BLaER1 (cell line): ENCODE measurements at regions not wholly inside any gene's neighbourhood (a gene's known extent, or its start where the extent isn't known, plus 50 kb on each side); places are given as distances from the start of the nearest gene placed in this dataset.

Experiments used
- H3K27ac ChIP-seq: shearing (Covaris generic); formaldehyde crosslinking; 2 replicates; pipeline ENCODE4 v1.8.1; 2022
- H3K27me3 ChIP-seq: shearing (Covaris generic); formaldehyde crosslinking; 2 replicates; pipeline ENCODE4 v1.8.1; 2022
- H3K36me3 ChIP-seq: shearing (Covaris generic); formaldehyde crosslinking; 2 replicates; pipeline ENCODE4 v1.8.1; 2022
- H3K4me1 ChIP-seq: shearing (Covaris generic); formaldehyde crosslinking; 2 replicates; pipeline ENCODE4 v1.8.1; 2022
- H3K4me2 ChIP-seq: shearing (Covaris generic); formaldehyde crosslinking; 2 replicates; pipeline ENCODE4 v1.8.1; 2022
- H3K4me3 ChIP-seq: shearing (Covaris generic); formaldehyde crosslinking; 2 replicates; pipeline ENCODE4 v1.8.1; 2022
- H3K9ac ChIP-seq: shearing (Covaris generic); formaldehyde crosslinking; 2 replicates; pipeline ENCODE4 v1.8.1; 2022
- H3K9me3 ChIP-seq: shearing (Covaris generic); formaldehyde crosslinking; 2 replicates; pipeline ENCODE4 v1.8.1; 2022
- H4K20me1 ChIP-seq: shearing (Covaris generic); formaldehyde crosslinking; 2 replicates; pipeline ENCODE4 v1.8.1; 2022
- Cebpa-rat ChIP-seq: shearing (Covaris generic); IDR thresholded peaks from 2 replicates; pipeline ENCODE4 v1.8.1; 2022

DNA sequence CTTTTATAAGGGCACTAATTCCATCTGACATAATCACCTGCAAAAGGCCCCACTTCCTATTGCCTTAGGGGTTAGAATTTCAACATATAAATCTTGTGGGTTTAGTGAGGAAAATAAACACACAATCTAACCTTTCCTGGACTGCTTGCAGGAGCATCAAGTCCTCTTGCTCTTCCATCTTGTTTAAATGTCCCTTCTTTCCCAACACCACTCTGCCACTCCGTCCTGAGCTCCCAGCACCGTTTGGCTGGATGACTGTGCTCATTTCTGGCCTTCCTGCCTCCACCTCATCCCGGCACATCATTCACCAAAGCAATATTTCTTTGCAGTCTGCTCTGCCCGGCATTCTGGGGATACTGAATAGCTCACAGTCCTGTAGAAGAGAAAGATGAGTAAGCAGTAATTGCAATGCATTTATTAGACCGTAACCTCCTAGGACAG is 247.8 kb downstream of the BCL2 start:
- no peak overlapping the region for H3K9ac ChIP-seq
- no peak overlapping the region for H3K27ac ChIP-seq
- H3K4me3 ChIP-seq: no peak overlapping the region
- peaks cover 28% of the 10 kb centered on the region for H3K4me1 ChIP-seq
- TF ChIP-seq Cebpa-rat: no peak
- H3K9me3 ChIP-seq: peaks cover 4% of the 10 kb centered on the region
- no peak overlapping the region for H3K4me2 ChIP-seq
- H4K20me1 ChIP-seq: no peaks in the 10 kb centered on the region
- no peaks in the 10 kb centered on the region for H3K36me3 ChIP-seq
- no peaks in the 10 kb centered on the region for H3K27me3 ChIP-seq

DNA sequence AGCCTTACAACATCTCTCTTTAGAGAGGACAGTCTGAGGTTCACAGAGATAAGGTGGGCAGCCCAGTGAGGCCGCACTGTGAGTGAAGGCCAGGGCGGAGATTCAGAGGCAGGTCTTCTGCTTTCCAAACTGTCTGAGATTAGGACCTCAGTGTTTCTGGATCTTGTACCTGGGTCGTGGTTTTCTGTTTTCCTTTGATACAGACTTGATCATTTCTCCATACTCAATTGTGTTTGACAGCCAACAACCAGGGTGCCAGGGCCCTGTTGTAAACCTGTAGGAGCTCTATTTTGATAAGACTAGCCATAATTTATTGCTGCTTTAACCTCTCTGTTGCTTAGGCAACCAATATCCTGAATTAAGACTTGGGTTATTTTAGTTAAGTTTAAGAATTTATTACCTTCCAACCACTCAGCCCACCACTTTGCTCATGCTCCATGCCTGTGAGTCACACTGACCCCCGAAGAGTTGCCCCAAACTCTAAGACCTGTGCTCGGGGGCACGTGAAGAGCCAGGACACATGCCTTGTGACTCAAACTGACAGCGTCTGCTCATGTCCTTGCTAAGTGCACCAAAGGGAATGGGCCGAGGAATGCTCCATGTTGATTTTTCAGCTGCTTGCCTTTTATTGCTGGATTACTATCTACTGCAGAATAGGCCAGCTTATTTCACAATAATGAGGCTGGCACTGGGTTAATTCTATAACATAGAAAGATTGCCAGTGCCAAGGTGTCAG is 248.6 kb downstream of the BCL2 start:
- Histone ChIP-seq H3K36me3 (no peaks in the 10 kb centered on the region), H4K20me1 (no peaks in the 10 kb centered on the region), H3K9ac (no peak overlapping the region), H3K4me2 (no peak overlapping the region), H3K4me3 (no peak overlapping the region), H3K4me1 (peaks cover 28% of the 10 kb centered on the region), H3K27me3 (no peaks in the 10 kb centered on the region), H3K9me3 (peaks cover 4% of the 10 kb centered on the region), H3K27ac (no peak overlapping the region)
- TF ChIP-seq Cebpa-rat: no peak

GRCh38 chr18:63069496-63069895 is 250.1 kb downstream of the BCL2 start:
- H4K20me1 ChIP-seq: no peaks in the 10 kb centered on the region
- H3K27ac ChIP-seq: no peak overlapping the region
- H3K4me2 ChIP-seq: no peak overlapping the region
- H3K4me1 ChIP-seq: peaks cover 13% of the 10 kb centered on the region; the same call in 1 of the 2 replicates
- peaks cover 4% of the 10 kb centered on the region for H3K9me3 ChIP-seq
- no peak overlapping the region for H3K4me3 ChIP-seq
- no peak for TF ChIP-seq Cebpa-rat
- H3K9ac ChIP-seq: no peak overlapping the region
- no peaks in the 10 kb centered on the region for H3K27me3 ChIP-seq
- H3K36me3 ChIP-seq: no peaks in the 10 kb centered on the region

GRCh38 chr18:63067939-63068338 is 251.6 kb downstream of the BCL2 start:
- TF ChIP-seq Cebpa-rat: no peak
- Histone ChIP-seq H3K4me2 (no peak overlapping the region), H4K20me1 (no peaks in the 10 kb centered on the region), H3K9ac (no peak overlapping the region), H3K4me1 (0 out of 2 replicates have a peak, but pooled peaks cover 4% of the 10 kb centered on the region), H3K4me3 (no peak overlapping the region), H3K36me3 (no peaks in the 10 kb centered on the region), H3K27ac (no peak overlapping the region), H3K27me3 (no peaks in the 10 kb centered on the region), H3K9me3 (peaks cover 10% of the 10 kb centered on the region)

GRCh38 chr18:63065172-63065571 is 254.4 kb downstream of the BCL2 start:
- H3K27me3 ChIP-seq: no peaks in the 10 kb centered on the region
- no peaks in the 10 kb centered on the region for H4K20me1 ChIP-seq
- no peak overlapping the region for H3K27ac ChIP-seq
- H3K4me3 ChIP-seq: no peak overlapping the region
- no peak for TF ChIP-seq Cebpa-rat
- no peaks in the 10 kb centered on the region for H3K36me3 ChIP-seq
- H3K9me3 ChIP-seq: peaks cover 23% of the 10 kb centered on the region
- peaks cover 2% of the 10 kb centered on the region for H3K4me1 ChIP-seq
- H3K4me2 ChIP-seq: no peak overlapping the region
- H3K9ac ChIP-seq: no peak overlapping the region

GRCh38 chr18:63063171-63063570 is 256.4 kb downstream of the BCL2 start:
- peaks cover 26% of the 10 kb centered on the region for H3K9me3 ChIP-seq
- no peak overlapping the region for H3K27ac ChIP-seq
- no peaks in the 10 kb centered on the region for H4K20me1 ChIP-seq
- no peaks in the 10 kb centered on the region for H3K27me3 ChIP-seq
- H3K9ac ChIP-seq: no peak overlapping the region
- no peaks in the 10 kb centered on the region for H3K36me3 ChIP-seq
- H3K4me1 ChIP-seq: peaks cover 20% of the 10 kb centered on the region
- H3K4me2 ChIP-seq: no peak overlapping the region
- TF ChIP-seq Cebpa-rat: no peak
- no peak overlapping the region for H3K4me3 ChIP-seq

DNA sequence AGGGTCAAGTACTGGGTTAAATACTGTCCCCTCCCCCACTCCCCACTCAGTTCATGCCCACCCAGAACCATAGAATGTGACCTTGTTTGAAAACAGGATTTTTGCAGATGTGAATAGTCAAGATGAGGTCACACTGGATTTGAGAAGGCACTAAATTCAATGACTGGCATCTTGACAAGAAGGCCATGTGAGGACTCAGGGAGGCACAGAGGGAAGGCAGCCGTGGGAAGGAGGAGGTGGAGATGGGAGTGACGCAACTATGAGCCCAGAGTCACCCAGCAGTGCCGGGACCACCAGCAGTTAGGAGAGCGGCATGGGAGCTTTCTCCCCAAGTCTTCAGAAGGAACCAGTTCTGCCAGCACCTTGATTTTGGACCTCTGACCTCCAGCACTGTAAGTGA is 257.3 kb downstream of the BCL2 start:
- TF ChIP-seq Cebpa-rat: no peak
- Histone ChIP-seq H3K27me3 (no peaks in the 10 kb centered on the region), H3K4me2 (no peak overlapping the region), H3K9me3 (peaks cover 22% of the 10 kb centered on the region), H3K9ac (no peak overlapping the region), H4K20me1 (no peaks in the 10 kb centered on the region), H3K4me3 (no peak overlapping the region), H3K36me3 (no peaks in the 10 kb centered on the region), H3K4me1 (peaks cover 20% of the 10 kb centered on the region), H3K27ac (no peak overlapping the region)

DNA sequence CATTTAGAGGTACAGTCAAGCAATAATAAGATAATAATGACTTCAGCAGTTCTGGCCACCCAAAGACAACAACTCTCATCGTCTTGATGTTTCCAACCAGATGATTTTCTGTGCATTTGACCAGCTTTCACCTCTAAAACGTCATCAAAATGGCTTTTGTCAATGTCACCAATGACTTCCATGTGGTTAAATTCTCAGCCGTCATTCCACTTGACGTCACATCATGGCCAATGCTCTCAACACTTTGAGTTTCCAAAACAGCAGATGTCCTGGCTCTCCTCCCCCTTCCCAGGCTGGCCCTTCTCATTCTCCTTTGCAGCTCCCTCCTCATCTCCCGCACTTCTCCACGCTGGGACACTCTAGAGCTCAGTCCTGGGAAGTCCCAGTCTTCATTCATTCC is 258.3 kb downstream of the BCL2 start:
- Histone ChIP-seq H3K4me3 (no peak overlapping the region), H3K27ac (no peak overlapping the region), H3K36me3 (no peaks in the 10 kb centered on the region), H3K9ac (no peak overlapping the region), H3K4me2 (no peak overlapping the region), H3K27me3 (no peaks in the 10 kb centered on the region), H4K20me1 (no peaks in the 10 kb centered on the region), H3K9me3 (peaks cover 22% of the 10 kb centered on the region), H3K4me1 (peaks cover 20% of the 10 kb centered on the region)
- no peak for TF ChIP-seq Cebpa-rat

DNA sequence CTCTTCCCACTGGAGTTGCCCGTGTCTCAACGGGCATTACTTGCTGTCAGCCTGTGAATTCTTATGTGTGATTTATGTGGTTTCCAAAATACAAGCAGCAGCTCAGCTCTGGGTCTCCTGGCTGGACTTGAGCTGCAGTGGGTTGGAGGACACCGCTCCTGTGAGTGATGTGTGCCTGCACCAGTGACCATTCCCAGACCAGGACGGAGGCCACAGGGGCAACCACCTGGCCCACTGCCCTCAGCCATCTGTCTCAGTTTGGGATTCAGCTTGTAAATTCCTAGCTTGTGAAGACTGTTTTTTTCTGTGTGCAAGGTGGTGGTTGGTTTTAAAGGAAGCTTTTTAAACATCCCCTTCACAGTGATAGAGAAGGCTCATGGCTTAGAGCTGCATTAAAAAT is 261.0 kb downstream of the BCL2 start:
- H3K4me2 ChIP-seq: no peak overlapping the region
- H3K36me3 ChIP-seq: no peaks in the 10 kb centered on the region
- no peak overlapping the region for H3K4me3 ChIP-seq
- no peak for TF ChIP-seq Cebpa-rat
- H3K4me1 ChIP-seq: peaks cover 37% of the 10 kb centered on the region
- H4K20me1 ChIP-seq: no peaks in the 10 kb centered on the region
- H3K9ac ChIP-seq: no peak overlapping the region
- peaks cover 22% of the 10 kb centered on the region for H3K9me3 ChIP-seq
- no peaks in the 10 kb centered on the region for H3K27me3 ChIP-seq
- no peak overlapping the region for H3K27ac ChIP-seq

- H4K20me1 ChIP-seq: no peaks in the 10 kb centered on the region
- no peak overlapping the region for H3K4me3 ChIP-seq
- no peaks in the 10 kb centered on the region for H3K27me3 ChIP-seq
- no peak overlapping the region for H3K4me2 ChIP-seq
- H3K9ac ChIP-seq: no peak overlapping the region
- H3K27ac ChIP-seq: no peak overlapping the region
- no peak for TF ChIP-seq Cebpa-rat
- H3K9me3 ChIP-seq: peaks cover 15% of the 10 kb centered on the region
- H3K4me1 ChIP-seq: peaks cover 37% of the 10 kb centered on the region
- H3K36me3 ChIP-seq: no peaks in the 10 kb centered on the region
Observed at GRCh38 chr18:63057707-63058106, 261.9 kb downstream of the BCL2 start.
